Erythroblast (primary cell): ENCODE measurements at regions not wholly inside any gene's neighbourhood (a gene's known extent, or its start where the extent isn't known, plus 50 kb on each side); places are given as distances from the start of the nearest gene placed in this dataset.

Experiments
- GATA1 ChIP-seq: IDR thresholded peaks from 2 replicates; pipeline ENCODE4 v1.6.1; 2011; ENCODE audit warnings: low read depth, mild to moderate bottlenecking, control low read depth, low read length, moderate library complexity
- POLR2A ChIP-seq: IDR thresholded peaks from 2 replicates; pipeline ENCODE4 v1.6.1; 2011; ENCODE audit warnings: mild to moderate bottlenecking, low read length

DNA sequence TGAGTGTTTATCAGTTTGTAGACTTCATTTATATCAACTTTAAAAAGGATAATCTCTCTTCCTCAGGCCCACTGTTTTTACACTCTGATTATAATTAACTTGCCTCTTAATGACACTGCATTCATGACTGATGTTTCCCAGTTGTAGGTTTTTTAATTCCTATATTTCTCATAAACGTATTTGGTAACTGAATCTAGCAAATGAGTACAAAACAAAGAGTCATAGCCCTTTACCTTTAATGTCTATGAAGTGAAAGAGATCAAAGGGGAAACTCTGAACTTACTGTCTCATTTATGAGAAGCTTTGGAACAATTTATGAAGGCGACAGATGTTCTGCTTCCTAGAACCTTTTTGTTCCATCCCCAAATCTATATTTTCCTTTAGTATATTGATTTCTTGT is 56.6 kb upstream of the ABCA1 start:
- TF ChIP-seq POLR2A (no peak), GATA1 (no peak)
